Loucy (cell line): ENCODE measurements at regions not wholly inside any gene's neighbourhood (a gene's known extent, or its start where the extent isn't known, plus 50 kb on each side); places are given as distances from the start of the nearest gene placed in this dataset.

ENCODE experiments used
- CTCF ChIP-seq: fragments of 200-600 bp; sonication (generic); conservative IDR thresholded peaks from 2 replicates; pipeline ENCODE4 v1.5.1; 2014; ENCODE audit warnings: mild to moderate bottlenecking, antibody characterized with exemption, low read length
- EZH2phosphoT487 ChIP-seq: fragments of 200-600 bp; IDR thresholded peaks from 2 replicates; pipeline ENCODE4 v1.6.1; 2018; ENCODE audit warnings: antibody characterized with exemption, mild to moderate bottlenecking, moderate library complexity, borderline replicate concordance

DNA sequence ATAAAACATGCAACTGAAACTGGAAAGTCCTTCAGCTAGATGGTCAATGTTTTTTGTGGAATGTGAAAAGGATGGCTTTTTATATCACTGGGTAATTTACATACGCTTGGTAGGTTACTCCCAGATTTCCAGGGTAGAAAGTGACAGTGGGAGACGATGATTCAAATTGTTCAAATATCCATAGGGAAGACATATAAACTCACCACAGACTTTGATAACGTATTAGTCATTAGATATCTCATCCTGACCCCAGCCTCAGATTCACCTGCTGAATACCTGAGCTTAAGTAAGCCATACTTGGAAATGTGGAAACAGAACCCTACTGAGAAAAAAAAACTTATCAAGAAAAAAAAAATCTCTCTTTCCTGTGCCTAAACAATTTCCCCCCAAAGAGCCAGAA, 169.4 kb downstream of the ZNF674 start:
- no peak for TF ChIP-seq CTCF
- no peak for TF ChIP-seq EZH2phosphoT487
